HL-60 (cell line): ENCODE measurements at regions not wholly inside any gene's neighbourhood (a gene's known extent, or its start where the extent isn't known, plus 50 kb on each side); places are given as distances from the start of the nearest gene placed in this dataset.

Experiments used
- DNase-seq, 2 experiments: peaks; one replicate each; pipeline ENCODE4 v3.0.0-alpha.2; 2010 to 2020; ENCODE audit warnings: low read depth in 1 of 2, low spot score in 1 of 2
- H3K27ac ChIP-seq: fragments of 250-450 bp; sonication (Bioruptor Pico); replicated peaks from 2 replicates; pipeline ENCODE4 v1.5.1; 2020; ENCODE audit warnings: mild to moderate bottlenecking, moderate library complexity
- H3K27me3 ChIP-seq: fragments of 250-450 bp; sonication (Bioruptor Pico); 2 replicates; pipeline ENCODE4 v1.5.1; 2021; ENCODE audit warnings: mild to moderate bottlenecking, moderate library complexity; ENCODE audit not compliant: insufficient read depth, poor library complexity, severe bottlenecking
- H3K4me3 ChIP-seq: replicated peaks from 2 replicates; pipeline ENCODE4 v1.5.1; 2011; ENCODE audit warnings: mild to moderate bottlenecking, control low read depth, low read length; ENCODE audit not compliant: insufficient read depth
- GABPA ChIP-seq: IDR thresholded peaks from 2 replicates; pipeline ENCODE4 v1.6.1; 2012; ENCODE audit warnings: low read depth
- POLR2AphosphoS5 ChIP-seq: IDR thresholded peaks from 2 replicates; pipeline ENCODE4 v1.6.1; 2012; ENCODE audit warnings: low read depth
- REST ChIP-seq: IDR thresholded peaks from 2 replicates; pipeline ENCODE4 v1.6.1; 2012; ENCODE audit warnings: low read depth; ENCODE audit not compliant: insufficient replicate concordance
- SPI1 ChIP-seq: IDR thresholded peaks from 2 replicates; pipeline ENCODE4 v1.6.1; 2012; ENCODE audit warnings: low read depth, mild to moderate bottlenecking, borderline replicate concordance
- TF ChIP-seq, protein P1 (sequence below): IDR thresholded peaks from one replicate; pipeline ENCODE4 v1.5.1; 2011; ENCODE audit warnings: low read length, control low read depth, inconsistent platforms; ENCODE audit not compliant: insufficient read depth

GRCh38 chr2:62435720-62436119 lies 70.3 kb downstream of the TMEM17 start:
- Histone ChIP-seq H3K27me3 (no peaks in the 10 kb centered on the region), H3K4me3 (no peak overlapping the region), H3K27ac (no peak overlapping the region)
- TF ChIP-seq SPI1 = no peak
- TF ChIP-seq, protein P1, sequence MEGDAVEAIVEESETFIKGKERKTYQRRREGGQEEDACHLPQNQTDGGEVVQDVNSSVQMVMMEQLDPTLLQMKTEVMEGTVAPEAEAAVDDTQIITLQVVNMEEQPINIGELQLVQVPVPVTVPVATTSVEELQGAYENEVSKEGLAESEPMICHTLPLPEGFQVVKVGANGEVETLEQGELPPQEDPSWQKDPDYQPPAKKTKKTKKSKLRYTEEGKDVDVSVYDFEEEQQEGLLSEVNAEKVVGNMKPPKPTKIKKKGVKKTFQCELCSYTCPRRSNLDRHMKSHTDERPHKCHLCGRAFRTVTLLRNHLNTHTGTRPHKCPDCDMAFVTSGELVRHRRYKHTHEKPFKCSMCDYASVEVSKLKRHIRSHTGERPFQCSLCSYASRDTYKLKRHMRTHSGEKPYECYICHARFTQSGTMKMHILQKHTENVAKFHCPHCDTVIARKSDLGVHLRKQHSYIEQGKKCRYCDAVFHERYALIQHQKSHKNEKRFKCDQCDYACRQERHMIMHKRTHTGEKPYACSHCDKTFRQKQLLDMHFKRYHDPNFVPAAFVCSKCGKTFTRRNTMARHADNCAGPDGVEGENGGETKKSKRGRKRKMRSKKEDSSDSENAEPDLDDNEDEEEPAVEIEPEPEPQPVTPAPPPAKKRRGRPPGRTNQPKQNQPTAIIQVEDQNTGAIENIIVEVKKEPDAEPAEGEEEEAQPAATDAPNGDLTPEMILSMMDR = no peak
- TF ChIP-seq GABPA = no peak
- no peak for TF ChIP-seq POLR2AphosphoS5
- TF ChIP-seq REST = no peak
- DNase-seq = no peak

DNA sequence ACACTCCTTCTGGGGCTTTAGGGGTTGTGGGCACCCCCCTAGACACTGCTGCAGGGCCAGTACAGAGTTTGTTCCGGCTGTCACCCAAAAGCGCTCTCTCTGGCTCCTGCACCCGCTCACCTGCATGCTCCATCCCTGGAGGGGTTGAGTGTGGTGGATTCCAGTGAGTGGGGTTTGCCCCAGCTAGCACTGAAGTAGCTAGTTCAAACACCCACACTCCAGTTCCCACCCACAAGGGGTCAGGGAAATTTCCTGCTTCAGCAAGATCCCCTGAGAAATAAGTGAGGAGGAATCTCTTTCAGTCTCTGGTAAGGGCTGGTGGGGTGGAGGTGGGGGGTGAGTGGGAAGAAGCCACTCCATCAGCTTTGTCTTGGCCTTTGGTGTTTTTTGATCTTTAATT lies 73.6 kb downstream of the TMEM17 start:
- Histone ChIP-seq H3K27me3 (no peaks in the 10 kb centered on the region), H3K27ac (no peak overlapping the region), H3K4me3 (no peak overlapping the region)
- no peak for DNase-seq
- TF ChIP-seq REST = no peak
- TF ChIP-seq, protein P1 = no peak
- no peak for TF ChIP-seq POLR2AphosphoS5
- no peak for TF ChIP-seq SPI1
- no peak for TF ChIP-seq GABPA

- H3K27me3 ChIP-seq = no peaks in the 10 kb centered on the region
- DNase-seq = no peak
- no peak overlapping the region for H3K27ac ChIP-seq
- no peak overlapping the region for H3K4me3 ChIP-seq
- TF ChIP-seq, protein P1 = no peak
- no peak for TF ChIP-seq GABPA
- no peak for TF ChIP-seq REST
- no peak for TF ChIP-seq POLR2AphosphoS5
These were observed 74.5 kb downstream of the TMEM17 start for GRCh38 chr2:62431512-62431911.
